Epidermal melanocyte (primary cell): ENCODE measurements at regions not wholly inside any gene's neighbourhood (a gene's known extent, or its start where the extent isn't known, plus 50 kb on each side); places are given as distances from the start of the nearest gene placed in this dataset.

ENCODE experiments used
- DNase-seq: peaks from one replicate; pipeline ENCODE4 v3.0.0; 2011; ENCODE audit warnings: low spot score; ENCODE audit not compliant: insufficient read length

DNA sequence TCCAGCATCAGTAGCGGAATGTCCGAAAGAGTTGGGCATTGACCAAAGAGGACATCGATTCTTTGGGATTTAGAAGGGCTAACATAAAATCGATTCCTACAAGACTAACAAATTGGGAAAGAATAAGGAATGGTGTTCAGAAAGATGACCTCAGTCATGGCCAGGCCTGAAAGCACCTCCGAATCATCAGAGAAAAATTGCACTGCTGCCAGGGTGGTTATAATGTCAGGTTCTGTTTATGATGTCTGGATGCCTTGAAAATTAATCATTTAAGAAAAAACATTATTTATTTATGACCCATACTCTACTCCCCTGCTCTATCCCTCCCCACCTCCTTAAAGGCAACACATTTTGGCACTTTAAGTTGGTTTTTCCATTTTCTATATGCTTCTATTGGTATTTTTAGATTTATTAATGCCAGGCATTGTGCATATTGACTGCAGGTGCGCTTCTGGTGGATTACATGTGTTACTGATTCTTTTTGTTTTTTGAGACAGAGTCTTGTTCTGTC lies 104.7 kb downstream of the MYCN start:
- no peak for DNase-seq

DNA sequence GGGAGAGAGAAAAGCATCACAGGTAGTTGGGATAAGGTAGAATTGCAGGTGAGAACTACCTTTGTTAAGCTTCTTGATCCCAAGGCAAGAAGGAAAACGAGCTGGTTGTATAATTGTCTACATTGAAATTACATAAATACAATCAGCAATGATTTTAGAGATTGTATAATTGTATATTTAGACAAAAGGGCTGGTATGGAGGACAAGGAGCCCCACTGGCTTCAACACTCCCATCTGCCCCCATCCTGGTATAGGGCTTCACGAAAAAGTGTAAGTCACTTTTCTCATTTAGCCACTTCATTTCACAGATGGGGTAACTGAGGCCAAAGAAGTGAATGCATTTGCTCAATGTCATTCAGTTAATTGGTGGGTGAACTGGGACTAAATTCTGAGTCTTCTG lies 103.3 kb downstream of the MYCN start:
- DNase-seq = no peak

- DNase-seq = no peak
These were observed 102.8 kb downstream of the MYCN start for GRCh38 chr2:16043192-16043591.

- DNase-seq = no peak
These were observed 101.9 kb downstream of the MYCN start for GRCh38 chr2:16042201-16042700.

DNA sequence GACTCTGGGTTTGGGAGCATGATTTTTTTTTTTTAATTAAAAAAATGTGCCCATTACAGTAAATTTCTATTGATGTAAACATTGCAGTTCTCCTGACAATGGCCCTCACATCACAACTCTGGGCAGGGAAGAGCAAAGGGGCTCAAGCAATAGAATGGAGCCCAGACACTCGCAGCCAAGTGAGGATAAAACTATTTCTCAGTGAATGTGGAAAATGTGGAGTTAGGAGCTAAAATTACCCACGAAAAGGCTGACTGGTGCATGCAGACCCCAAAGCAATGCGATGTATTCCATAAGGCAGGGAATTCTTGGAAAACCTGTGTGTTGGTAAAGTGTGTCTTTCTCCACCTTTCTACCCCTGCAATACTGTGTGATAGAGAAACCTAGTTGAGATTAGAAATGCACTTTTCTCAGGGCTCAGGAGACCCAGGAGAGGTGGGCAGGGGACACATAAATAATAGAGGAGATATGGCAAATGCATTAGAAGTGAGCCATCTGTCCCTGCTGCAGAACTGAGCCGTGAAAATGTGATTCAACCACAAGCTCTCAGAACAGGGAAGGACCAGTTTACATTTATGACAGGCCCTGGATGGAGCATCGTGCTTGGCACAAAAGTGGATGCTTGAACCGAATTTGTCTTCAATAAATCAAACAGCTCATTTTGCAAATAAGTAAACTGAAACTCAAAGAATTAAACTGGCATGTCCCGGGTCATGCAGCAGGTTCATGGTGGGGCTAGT lies 100.1 kb downstream of the MYCN start:
- DNase-seq = no peak

- no peak for DNase-seq
These were observed 99.5 kb downstream of the MYCN start for GRCh38 chr2:16039823-16040222.

DNA sequence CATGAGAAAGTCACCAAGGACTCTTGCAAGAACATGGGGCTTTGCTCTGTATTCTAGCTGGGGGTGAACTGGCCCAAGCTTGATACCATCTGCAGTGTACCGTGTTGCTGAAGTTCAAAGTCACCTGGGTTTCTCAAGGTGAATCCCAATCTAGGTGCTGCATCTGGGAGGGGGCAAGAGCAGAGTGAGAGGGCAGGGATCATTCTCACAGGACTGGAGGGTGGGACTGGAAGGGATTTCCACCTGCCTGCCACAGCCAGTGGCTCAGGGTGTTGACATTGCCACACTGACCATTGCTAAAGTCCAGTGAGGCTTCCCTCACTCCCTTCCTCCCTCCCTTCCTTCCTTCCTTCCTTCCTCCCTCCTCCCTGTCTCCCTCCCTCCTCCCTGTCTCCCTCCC lies 98.7 kb downstream of the MYCN start:
- no peak for DNase-seq

DNA sequence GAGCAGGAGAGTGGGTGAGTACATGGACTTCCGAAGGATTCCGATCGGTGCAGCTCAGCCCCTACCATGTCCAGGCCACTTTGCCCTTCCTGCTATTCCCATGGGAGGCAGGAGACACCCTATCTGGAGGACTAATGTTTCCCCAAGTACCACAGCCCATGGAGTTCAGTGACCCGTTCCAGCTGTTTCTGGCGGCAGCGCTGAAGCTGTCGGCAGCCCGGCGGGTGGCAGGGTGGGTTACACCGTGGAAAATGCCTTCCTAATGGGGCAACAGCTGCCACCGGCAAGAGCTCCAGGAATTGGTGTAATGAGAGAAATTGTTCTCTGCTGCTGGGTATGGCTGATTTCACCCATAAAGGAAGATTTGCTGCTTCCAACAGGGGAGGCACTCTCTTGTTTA lies 98.3 kb downstream of the MYCN start:
- DNase-seq = no peak

DNA sequence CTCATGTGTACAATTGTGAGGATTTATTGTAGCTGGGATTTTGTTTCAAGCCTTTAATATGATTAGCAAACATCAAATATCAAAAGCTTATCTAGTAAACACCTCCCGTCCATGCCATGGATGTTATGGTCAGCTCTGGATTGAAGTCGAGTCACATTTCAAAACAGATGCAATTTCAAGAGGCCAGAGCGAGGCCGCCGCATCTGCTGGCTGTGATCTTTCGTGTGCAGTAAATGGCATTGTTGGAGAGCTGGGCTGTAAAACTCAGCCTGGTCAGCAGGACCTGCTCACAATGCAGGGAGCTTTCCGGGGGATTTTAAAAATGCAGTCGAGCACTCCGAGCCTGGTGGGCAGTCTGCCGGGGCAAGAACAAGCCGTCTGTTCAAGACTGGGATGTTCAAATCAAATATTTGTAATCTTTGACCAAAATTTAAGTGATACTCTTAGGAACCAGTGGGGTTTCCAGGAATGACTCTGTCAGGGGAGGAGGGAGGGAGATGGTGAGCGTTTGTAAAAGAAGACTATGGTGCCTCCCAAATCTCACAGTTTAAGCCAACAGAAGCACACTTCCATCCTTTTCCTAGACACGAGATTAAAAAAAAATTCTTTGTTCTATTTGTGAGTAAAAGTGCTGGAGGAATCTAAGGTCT lies 97.6 kb downstream of the MYCN start:
- DNase-seq = no peak

DNA sequence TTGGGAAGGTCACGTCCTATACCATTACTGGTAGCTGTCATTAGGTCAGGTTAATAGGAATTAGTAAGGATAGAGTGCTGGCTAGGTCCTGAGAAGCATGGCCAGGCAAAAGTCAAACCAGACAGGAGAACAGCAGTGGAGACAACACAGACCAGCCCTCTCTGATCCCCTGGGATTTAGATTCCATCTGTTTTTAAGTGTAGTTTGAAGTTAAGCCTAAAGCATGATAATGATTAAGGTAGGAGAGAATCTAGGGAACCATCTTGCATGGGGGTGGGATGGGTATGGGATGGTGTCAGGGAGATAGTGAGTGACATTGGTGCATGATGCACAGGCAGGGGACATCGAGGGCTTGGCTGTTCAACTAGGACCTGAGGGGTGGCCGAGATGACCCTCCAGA lies 96.6 kb downstream of the MYCN start:
- DNase-seq = no peak

DNA sequence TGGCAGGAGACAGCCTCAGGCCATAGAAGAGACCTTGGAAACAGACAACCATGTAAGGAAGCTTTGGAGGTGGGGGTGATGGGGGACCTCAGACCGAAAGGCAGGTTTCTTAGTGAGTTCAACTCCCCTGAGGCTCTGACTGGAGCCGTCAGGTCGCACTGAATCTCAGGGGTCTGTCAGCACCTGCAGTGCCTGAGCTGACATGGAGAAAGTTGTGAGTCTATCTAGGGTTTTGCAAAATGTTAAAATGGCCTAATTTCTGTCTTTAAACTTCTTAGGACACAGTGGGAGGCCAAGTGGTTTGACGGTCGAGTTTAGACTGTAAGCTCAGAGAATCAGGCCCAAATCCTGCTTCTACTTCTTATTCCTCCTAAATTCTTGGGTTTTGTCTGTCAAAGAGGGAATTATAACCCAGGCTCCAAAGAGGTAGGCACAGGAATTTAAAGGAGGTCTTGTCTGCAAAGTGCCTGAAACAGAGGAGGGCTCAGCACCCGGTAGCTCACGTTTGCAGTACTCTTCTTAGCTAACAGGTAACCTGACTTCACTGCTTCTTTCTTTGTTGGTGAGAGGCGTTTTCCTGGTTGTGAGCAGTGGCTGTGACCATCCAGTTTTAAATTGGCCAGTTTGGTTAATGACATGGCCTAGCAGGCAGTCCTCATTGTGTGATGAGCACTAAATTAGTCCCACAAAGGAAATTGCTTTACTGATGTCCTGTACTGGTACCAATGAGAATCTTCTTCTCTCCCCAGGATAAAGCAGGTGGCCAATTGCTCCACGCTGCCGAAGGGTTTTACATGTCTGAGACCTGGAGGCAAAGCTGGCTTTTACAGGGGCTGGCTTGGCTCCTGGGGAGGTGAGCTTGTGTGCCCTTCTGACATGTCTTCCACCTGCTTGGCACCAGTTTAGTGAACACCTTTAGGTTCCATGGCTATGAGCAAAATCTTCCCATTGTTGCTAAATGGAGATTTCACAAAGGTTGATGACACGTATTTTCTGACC lies 95.7 kb downstream of the MYCN start:
- DNase-seq = no peak

GRCh38 chr2:16034975-16035746 lies 94.8 kb downstream of the MYCN start:
- no peak for DNase-seq

- no peak for DNase-seq
These were observed 94.0 kb downstream of the MYCN start for GRCh38 chr2:16034151-16034974.

- no peak for DNase-seq
These were observed 92.6 kb downstream of the MYCN start for GRCh38 chr2:16033032-16033293.

- no peak for DNase-seq
These were observed 92.1 kb downstream of the MYCN start for GRCh38 chr2:16032282-16033031.

DNA sequence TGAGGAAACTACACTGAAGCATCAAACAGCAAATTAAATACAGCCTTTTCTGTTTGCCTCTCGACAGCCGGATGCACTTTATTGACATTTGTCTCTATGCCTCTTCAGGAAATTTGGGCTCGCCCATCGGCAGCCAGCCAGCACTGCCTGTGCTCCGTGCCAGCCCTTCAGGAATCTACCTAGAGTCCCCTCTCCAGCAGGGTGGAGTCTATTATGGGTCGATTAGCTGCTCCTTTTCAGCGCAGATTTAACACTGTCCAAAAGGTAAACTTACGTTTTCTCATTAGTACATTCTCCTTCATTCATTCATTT lies 91.5 kb downstream of the MYCN start:
- no peak for DNase-seq

- DNase-seq = no peak
These were observed 90.9 kb downstream of the MYCN start for GRCh38 chr2:16031058-16031847.

GRCh38 chr2:16030206-16031057 lies 90.1 kb downstream of the MYCN start:
- no peak for DNase-seq
